ENCODE measurements at regions not wholly inside any gene's neighbourhood (a gene's known extent, or its start where the extent isn't known, plus 50 kb on each side); places are given as distances from the start of the nearest gene placed in this dataset.

- no peak for TF ChIP-seq CTCF (IDR thresholded peaks at IDR 0.05; ENCODE audit: low read depth, low read length, missing control alignments)
- in situ Hi-C loops (cut with HindIII; ENCODE audit: low pct_ligation_motif_present, low sequenced_read_pairs), result no loop called here
- no peaks in the 10 kb centered on the region for H3K27me3 ChIP-seq (replicated peaks)
- H3K4me3 ChIP-seq (ENCODE audit: low read depth, low read length), result no peak overlapping the region
- H3K36me3 ChIP-seq (replicated peaks), result no peaks in the 10 kb centered on the region
- DNase-seq, result no peak
- H3K27ac ChIP-seq, result no peak overlapping the region
Measured at GRCh38 chrX:44071070-44071645, 98.0 kb upstream of the NDP start.

GRCh38 chrX:44068043-44068442, 94.9 kb upstream of the NDP start:
- H3K27me3 ChIP-seq (replicated peaks), result no peaks in the 10 kb centered on the region
- in situ Hi-C loops (cut with HindIII; ENCODE audit: low pct_ligation_motif_present, low sequenced_read_pairs), result no loop called here
- H3K4me3 ChIP-seq (ENCODE audit: low read depth, low read length), result no peak overlapping the region
- H3K36me3 ChIP-seq (replicated peaks), result no peaks in the 10 kb centered on the region
- no peak for TF ChIP-seq CTCF (IDR thresholded peaks at IDR 0.05; ENCODE audit: low read depth, low read length, missing control alignments)
- no peak overlapping the region for H3K27ac ChIP-seq
- DNase-seq, result no peak

- in situ Hi-C loops (cut with HindIII; ENCODE audit: low pct_ligation_motif_present, low sequenced_read_pairs), result no loop called here
- no peak for TF ChIP-seq CTCF (IDR thresholded peaks at IDR 0.05; ENCODE audit: low read depth, low read length, missing control alignments)
- no peak for DNase-seq
- H3K27me3 ChIP-seq (replicated peaks), result no peaks in the 10 kb centered on the region
- H3K36me3 ChIP-seq (replicated peaks), result no peaks in the 10 kb centered on the region
- H3K27ac ChIP-seq, result no peak overlapping the region
- no peak overlapping the region for H3K4me3 ChIP-seq (ENCODE audit: low read depth, low read length)
Measured at GRCh38 chrX:44063606-44064005, 90.4 kb upstream of the NDP start.

GRCh38 chrX:44062840-44063239, 89.7 kb upstream of the NDP start:
- H3K4me3 ChIP-seq (ENCODE audit: low read depth, low read length), result no peak overlapping the region
- no peak for TF ChIP-seq CTCF (IDR thresholded peaks at IDR 0.05; ENCODE audit: low read depth, low read length, missing control alignments)
- no peaks in the 10 kb centered on the region for H3K27me3 ChIP-seq (replicated peaks)
- H3K27ac ChIP-seq, result no peak overlapping the region
- in situ Hi-C loops (cut with HindIII; ENCODE audit: low pct_ligation_motif_present, low sequenced_read_pairs), result no loop called here
- DNase-seq, result no peak
- H3K36me3 ChIP-seq (replicated peaks), result no peaks in the 10 kb centered on the region

GRCh38 chrX:44061968-44062614, 88.9 kb upstream of the NDP start:
- TF ChIP-seq CTCF (IDR thresholded peaks at IDR 0.05; ENCODE audit: low read depth, low read length, missing control alignments), result no peak
- Histone ChIP-seq H3K27me3 (replicated peaks) (no peaks in the 10 kb centered on the region), H3K36me3 (replicated peaks) (no peaks in the 10 kb centered on the region), H3K27ac (no peak overlapping the region), H3K4me3 (ENCODE audit: low read depth, low read length) (no peak overlapping the region)
- in situ Hi-C loops (cut with HindIII; ENCODE audit: low pct_ligation_motif_present, low sequenced_read_pairs), result no loop called here
- no peak for DNase-seq

- DNase-seq, result no peak
- Histone ChIP-seq H3K36me3 (replicated peaks) (no peaks in the 10 kb centered on the region), H3K4me3 (ENCODE audit: low read depth, low read length) (no peak overlapping the region), H3K27ac (no peak overlapping the region), H3K27me3 (replicated peaks) (no peaks in the 10 kb centered on the region)
- no peak for TF ChIP-seq CTCF (IDR thresholded peaks at IDR 0.05; ENCODE audit: low read depth, low read length, missing control alignments)
- in situ Hi-C loops (cut with HindIII; ENCODE audit: low pct_ligation_motif_present, low sequenced_read_pairs), result no loop called here
Measured at GRCh38 chrX:44060221-44060620, 87.0 kb upstream of the NDP start.

Measured in brain microvascular endothelial cell (primary cell).